A673 (cell line): ENCODE measurements at regions not wholly inside any gene's neighbourhood (a gene's known extent, or its start where the extent isn't known, plus 50 kb on each side); places are given as distances from the start of the nearest gene placed in this dataset.

Experiments
- BruUV-seq: library from RNA; stranded (reverse); fragments of 400-500 nt; replicated peaks from 2 replicates; lab custom pipeline; 2021; lab: Mats Ljungman, UMichigan
- CTCF ChIA-PET: fragments of 300-600 bp; sonication (Branson Sonifier 250); formaldehyde crosslinking; loops from one replicate; lab custom pipeline; 2022; ENCODE audit warnings: antibody characterized with exemption; lab: Charles Lee
- POLR2A ChIA-PET: fragments of 300-600 bp; sonication (Branson Sonifier 250); formaldehyde crosslinking; loops from one replicate; lab custom pipeline; 2022; ENCODE audit warnings: antibody characterized with exemption; ENCODE audit not compliant: low non-redundant PET; lab: Charles Lee
- DNase-seq: peaks from one replicate; pipeline ENCODE4 v3.0.0-alpha.2; 2015; ENCODE audit warnings: low spot score
- H3K27ac ChIP-seq: fragments of 200-600 bp; sonication (generic); 2 replicates; pipeline ENCODE4 v1.5.1; 2016; ENCODE audit warnings: mixed run types, low read depth, mild to moderate bottlenecking, mixed read lengths, antibody characterized with exemption, low read length; ENCODE audit not compliant: poor library complexity, severe bottlenecking
- H3K27me3 ChIP-seq: fragments of 200-600 bp; sonication (generic); replicated peaks from 2 replicates; pipeline ENCODE4 v1.6.1; 2017; ENCODE audit warnings: mixed run types, low read depth, mild to moderate bottlenecking, mixed read lengths, antibody characterized with exemption, low read length; ENCODE audit not compliant: insufficient read depth, poor library complexity
- H3K36me3 ChIP-seq: fragments of 200-600 bp; sonication (generic); 2 replicates; pipeline ENCODE4 v1.6.1; 2016; ENCODE audit warnings: mixed run types, mild to moderate bottlenecking, mixed read lengths, antibody characterized with exemption, low read length; ENCODE audit not compliant: insufficient read depth, poor library complexity, severe bottlenecking
- H3K4me1 ChIP-seq: fragments of 200-600 bp; sonication (generic); 2 replicates; pipeline ENCODE4 v1.6.1; 2017; ENCODE audit warnings: mixed run types, mild to moderate bottlenecking, mixed read lengths, antibody characterized with exemption, low read length; ENCODE audit not compliant: insufficient read depth, poor library complexity, severe bottlenecking
- H3K4me3 ChIP-seq: fragments of 200-600 bp; sonication (generic); 2 replicates; pipeline ENCODE4 v1.5.1; 2016; ENCODE audit warnings: low read depth, mixed run types, mild to moderate bottlenecking, mixed read lengths, low read length; ENCODE audit not compliant: poor library complexity, severe bottlenecking
- H3K9me3 ChIP-seq: fragments of 200-600 bp; sonication (generic); 2 replicates; pipeline ENCODE4 v1.6.1; 2016; ENCODE audit warnings: mixed run types, low read depth, mild to moderate bottlenecking, mixed read lengths, antibody characterized with exemption, low read length; ENCODE audit not compliant: poor library complexity, severe bottlenecking
- EZH2 ChIP-seq: fragments of 200-600 bp; sonication (generic); IDR thresholded peaks from 2 replicates; pipeline ENCODE4 v1.6.1; 2017; ENCODE audit warnings: borderline replicate concordance, low read depth, mild to moderate bottlenecking, mixed read lengths, antibody characterized with exemption, low read length; ENCODE audit not compliant: poor library complexity, severe bottlenecking
- intact Hi-C: fragments of 100-400 bp; cut with micrococcal nuclease; formaldehyde crosslinking; loops from one replicate; pipeline ENCODE4 v1.10.0; 2022; ENCODE audit not compliant: unreplicated experiment
- TF ChIP-seq, protein P1 (sequence below): fragments of 300-800, 200-600 bp; sonication (generic); conservative IDR thresholded peaks from 2 replicates; pipeline ENCODE4 v1.5.1; 2017; ENCODE audit warnings: low read depth, mild to moderate bottlenecking, antibody characterized with exemption, low read length, moderate library complexity, mixed read lengths

DNA sequence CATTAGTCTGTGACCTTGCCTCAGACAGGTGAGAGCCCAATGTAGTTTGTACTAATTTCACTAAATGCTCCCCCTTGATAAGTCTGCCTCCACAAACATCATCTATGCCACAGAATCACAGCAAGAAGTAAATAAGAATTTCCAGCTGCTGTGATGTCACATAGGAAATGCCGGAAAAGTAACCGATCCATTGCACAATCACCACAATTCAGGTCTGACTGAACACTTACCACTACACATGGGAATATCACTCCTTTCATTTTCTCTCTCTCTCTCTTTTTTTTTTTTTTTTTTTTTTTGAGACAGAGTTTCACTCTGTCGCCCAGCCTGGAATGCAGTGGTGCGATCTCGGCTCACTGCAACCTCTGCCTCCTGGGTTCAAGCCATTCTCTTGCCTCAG is 79.0 kb upstream of the CDH11 start:
- POLR2A ChIA-PET = no interaction called here

DNA sequence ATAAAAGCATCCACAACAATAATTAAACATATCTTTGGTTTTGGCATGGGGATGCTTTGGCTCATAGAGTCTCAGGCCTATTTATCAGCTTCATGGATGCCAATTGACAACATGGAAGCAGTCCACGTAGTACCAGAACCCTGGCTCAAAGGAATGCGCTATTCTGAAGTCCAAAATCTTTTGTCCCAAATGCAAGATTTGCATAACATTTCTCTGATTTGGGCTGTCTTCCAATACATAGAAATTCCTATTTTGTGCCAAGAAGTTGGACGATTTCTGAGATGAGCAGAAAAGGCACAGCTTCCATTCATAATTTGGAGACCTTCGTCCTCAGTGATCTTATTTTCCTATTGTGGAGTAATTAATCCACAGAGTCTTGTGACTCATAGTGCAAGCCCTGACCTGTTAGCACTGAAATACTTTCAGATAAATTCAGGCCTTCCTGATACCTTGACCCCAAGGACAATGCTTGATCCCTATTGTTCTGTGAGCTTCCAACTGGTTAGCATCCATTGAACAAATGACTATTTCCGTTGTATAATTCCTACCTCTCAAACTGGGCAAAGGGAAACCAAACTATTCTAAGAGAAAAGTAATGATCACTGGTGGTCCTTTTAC is 78.4 kb upstream of the CDH11 start:
- no TSS peak for BruUV-seq
- intact Hi-C loops = no loop called here
- CTCF ChIA-PET = no interaction called here
- H3K27ac ChIP-seq = no peak overlapping the region
- POLR2A ChIA-PET = no interaction called here
- H3K27me3 ChIP-seq = no peaks in the 10 kb centered on the region
- H3K4me1 ChIP-seq = peaks cover 12% of the 10 kb centered on the region
- no peaks in the 10 kb centered on the region for H3K36me3 ChIP-seq
- no peak overlapping the region for H3K4me3 ChIP-seq
- no peak for DNase-seq
- TF ChIP-seq, protein P1, sequence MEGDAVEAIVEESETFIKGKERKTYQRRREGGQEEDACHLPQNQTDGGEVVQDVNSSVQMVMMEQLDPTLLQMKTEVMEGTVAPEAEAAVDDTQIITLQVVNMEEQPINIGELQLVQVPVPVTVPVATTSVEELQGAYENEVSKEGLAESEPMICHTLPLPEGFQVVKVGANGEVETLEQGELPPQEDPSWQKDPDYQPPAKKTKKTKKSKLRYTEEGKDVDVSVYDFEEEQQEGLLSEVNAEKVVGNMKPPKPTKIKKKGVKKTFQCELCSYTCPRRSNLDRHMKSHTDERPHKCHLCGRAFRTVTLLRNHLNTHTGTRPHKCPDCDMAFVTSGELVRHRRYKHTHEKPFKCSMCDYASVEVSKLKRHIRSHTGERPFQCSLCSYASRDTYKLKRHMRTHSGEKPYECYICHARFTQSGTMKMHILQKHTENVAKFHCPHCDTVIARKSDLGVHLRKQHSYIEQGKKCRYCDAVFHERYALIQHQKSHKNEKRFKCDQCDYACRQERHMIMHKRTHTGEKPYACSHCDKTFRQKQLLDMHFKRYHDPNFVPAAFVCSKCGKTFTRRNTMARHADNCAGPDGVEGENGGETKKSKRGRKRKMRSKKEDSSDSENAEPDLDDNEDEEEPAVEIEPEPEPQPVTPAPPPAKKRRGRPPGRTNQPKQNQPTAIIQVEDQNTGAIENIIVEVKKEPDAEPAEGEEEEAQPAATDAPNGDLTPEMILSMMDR = no peak
- TF ChIP-seq EZH2 = no peak
- no peaks in the 10 kb centered on the region for H3K9me3 ChIP-seq

More for the DNA sequence above, 79.0 kb upstream of the CDH11 start:
- BruUV-seq = no TSS peak
- H3K9me3 ChIP-seq = no peaks in the 10 kb centered on the region
- no peaks in the 10 kb centered on the region for H3K27me3 ChIP-seq
- CTCF ChIA-PET = no interaction called here
- H3K27ac ChIP-seq = no peak overlapping the region
- TF ChIP-seq EZH2 = no peak
- TF ChIP-seq, protein P1 = no peak
- intact Hi-C loops = no loop called here
- no peak overlapping the region for H3K4me3 ChIP-seq
- DNase-seq = no peak
- H3K36me3 ChIP-seq = no peaks in the 10 kb centered on the region
- H3K4me1 ChIP-seq = peaks cover 12% of the 10 kb centered on the region

DNA sequence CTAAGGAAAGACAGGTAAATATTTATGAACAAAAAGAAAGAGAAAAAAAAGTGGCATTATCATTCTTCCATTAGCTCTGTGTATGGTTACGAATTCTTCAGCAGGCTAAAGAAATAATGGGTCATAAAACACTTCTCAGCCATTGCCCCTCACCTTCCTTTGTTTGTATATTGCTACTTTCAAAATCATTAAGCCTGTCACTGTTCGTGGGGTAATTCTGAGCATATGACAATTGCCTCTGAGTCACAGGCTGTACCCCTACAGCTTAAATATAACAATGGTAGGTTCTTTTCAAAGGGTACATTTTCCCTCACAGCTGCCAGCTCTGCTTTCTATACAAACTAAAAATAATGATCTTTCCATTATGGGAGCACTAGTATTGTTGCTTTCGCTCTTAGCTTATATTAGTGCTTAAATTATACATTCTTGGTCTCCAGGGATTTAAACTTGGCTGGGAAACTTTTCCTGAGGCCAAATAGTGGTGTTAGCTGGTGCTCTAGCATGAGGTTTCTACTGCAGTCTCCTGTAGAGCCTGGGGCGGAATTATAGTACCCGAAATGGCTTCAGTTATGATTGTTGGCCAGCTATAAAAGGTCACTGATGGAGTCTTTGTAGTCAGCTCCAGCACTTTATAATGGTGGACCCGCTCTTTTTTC is 74.7 kb upstream of the CDH11 start:
- POLR2A ChIA-PET = no interaction called here

More for the DNA sequence above, 74.7 kb upstream of the CDH11 start:
- DNase-seq = peak; percentile 62
- no peaks in the 10 kb centered on the region for H3K36me3 ChIP-seq
- TF ChIP-seq, protein P1 = no peak
- TF ChIP-seq EZH2 = no peak
- H3K4me3 ChIP-seq = no peak overlapping the region
- CTCF ChIA-PET = no interaction called here
- no peaks in the 10 kb centered on the region for H3K27me3 ChIP-seq
- peaks cover 12% of the 10 kb centered on the region for H3K4me1 ChIP-seq
- no peaks in the 10 kb centered on the region for H3K9me3 ChIP-seq
- no peak overlapping the region for H3K27ac ChIP-seq
- intact Hi-C loops = no loop called here
- BruUV-seq = no TSS peak
